T-cell (primary cell): ENCODE measurements at regions not wholly inside any gene's neighbourhood (a gene's known extent, or its start where the extent isn't known, plus 50 kb on each side); places are given as distances from the start of the nearest gene placed in this dataset.

Source experiments
- ATAC-seq, 4 experiments: fragments of 200-7000 bp in 3 of 4; fragments of 150-1000 bp in 1 of 4; cut with Tn5 transposase; replicated peaks in 1 of 4; 1 replicate in 3 of 4; 2 replicates in 1 of 4; pipeline ENCODE4 v1.10.0; 2021; ENCODE audit warnings: moderate library complexity in 3 of 4, mild to moderate bottlenecking in 2 of 4, moderate number of reproducible peaks in 1 of 4
- CTCF ChIA-PET, 2 donors: fragments of 300-600 bp; sonication (Branson Sonifier 250); formaldehyde crosslinking; loops; one replicate each; lab custom pipeline; 2022; ENCODE audit warnings: antibody characterized with exemption in 2 of 2; lab: Charles Lee
- POLR2A ChIA-PET, 2 donors: fragments of 300-600 bp; sonication (Branson Sonifier 250); formaldehyde crosslinking; loops; one replicate each; lab custom pipeline; 2022; ENCODE audit warnings: antibody characterized with exemption in 2 of 2; lab: Charles Lee
- DNase-seq, 35 experiments: peaks; one replicate each; pipeline versions ENCODE4 v3.0.0 to v3.0.0-alpha.2; 2013 to 2023
- H3K27ac ChIP-seq: one replicate; pipeline ENCODE4 v1.5.1; 2013; ENCODE audit warnings: low read length
- H3K27me3 ChIP-seq, 2 experiments: replicated peaks in 1 of 2; 1 replicate in 1 of 2; 2 replicates in 1 of 2; pipeline versions ENCODE4 v1.6.1 to v1.7.0; 2013; ENCODE audit warnings: low read length in 1 of 2, mixed read lengths in 1 of 2; ENCODE audit not compliant: control insufficient read depth in 2 of 2, insufficient read depth in 2 of 2; ENCODE audit errors: extremely low read depth in 1 of 2
- H3K36me3 ChIP-seq, 2 donors: 1 replicate in 1 of 2; 2 replicates in 1 of 2; pipeline versions ENCODE4 v1.6.1 to v1.7.0; 2013; ENCODE audit warnings: low read length in 1 of 2; ENCODE audit not compliant: control insufficient read depth in 2 of 2, insufficient read depth in 1 of 2; ENCODE audit errors: extremely low read depth in 1 of 2
- H3K4me1 ChIP-seq, 2 experiments: 1 replicate in 1 of 2; 2 replicates in 1 of 2; pipeline versions ENCODE4 v1.6.1 to v1.7.0; 2013; ENCODE audit warnings: low read length in 2 of 2, mixed read lengths in 1 of 2; ENCODE audit not compliant: insufficient read depth in 2 of 2, control insufficient read depth in 1 of 2; ENCODE audit errors: extremely low read depth in 1 of 2
- H3K4me3 ChIP-seq, 2 donors: 1 replicate in 1 of 2; 2 replicates in 1 of 2; pipeline versions ENCODE4 v1.5.1 to v1.7.0; 2013; ENCODE audit warnings: mild to moderate bottlenecking in 2 of 2, low read length in 1 of 2, moderate library complexity in 1 of 2; ENCODE audit not compliant: control insufficient read depth in 1 of 2; ENCODE audit errors: extremely low read depth in 1 of 2
- H3K9me3 ChIP-seq: 2 replicates; pipeline ENCODE4 v1.7.0; 2013
- H3K27ac Mint-ChIP-seq, 2 donors: one replicate each; pipeline ENCODE4 v1.8.0; 2020 to 2021; ENCODE audit warnings: mild to moderate bottlenecking in 2 of 2, mixed read lengths in 2 of 2
- H3K27me3 Mint-ChIP-seq, 2 donors: one replicate each; pipeline ENCODE4 v1.8.0; 2021 to 2022; ENCODE audit warnings: mixed read lengths in 2 of 2
- H3K36me3 Mint-ChIP-seq: one replicate; pipeline ENCODE4 v1.8.0; 2021; ENCODE audit warnings: mixed read lengths
- H3K4me1 Mint-ChIP-seq, 3 donors: one replicate each; pipeline ENCODE4 v1.8.0; 2020 to 2022; ENCODE audit warnings: mixed read lengths in 3 of 3, mild to moderate bottlenecking in 1 of 3
- H3K4me3 Mint-ChIP-seq, 3 donors: one replicate each; pipeline ENCODE4 v1.8.0; 2020 to 2022; ENCODE audit warnings: mild to moderate bottlenecking in 3 of 3, mixed read lengths in 3 of 3, moderate library complexity in 3 of 3
- H3K9me3 Mint-ChIP-seq, 3 donors: one replicate each; pipeline ENCODE4 v1.8.0; 2020 to 2022; ENCODE audit warnings: mixed read lengths in 3 of 3
- WGBS: methylation state at CpG from one replicate; pipeline ENCODE4 v1.1.5; 2013; ENCODE audit warnings: missing lambda C conversion rate; ENCODE audit not compliant: insufficient coverage; 5-methylcytosine and 5-hydroxymethylcytosine counted together

GRCh38 chr2:147396890-147397289, 447.9 kb upstream of the ACVR2A start:
- POLR2A ChIA-PET: no interaction called here
- DNase-seq: no peak
- Mint-ChIP-seq H3K27ac (no peak overlapping the region), H3K9me3 (no peaks in the 10 kb centered on the region), H3K36me3 (no peaks in the 10 kb centered on the region), H3K4me1 (no peaks in the 10 kb centered on the region), H3K4me3 (no peak overlapping the region), H3K27me3 (no peaks in the 10 kb centered on the region)
- Histone ChIP-seq H3K4me1 (no peaks in the 10 kb centered on the region), H3K27me3 (no peaks in the 10 kb centered on the region), H3K9me3 (no peaks in the 10 kb centered on the region), H3K27ac (no peak overlapping the region), H3K4me3 (no peak overlapping the region), H3K36me3 (no peaks in the 10 kb centered on the region)
- ATAC-seq: no peak
- CTCF ChIA-PET: no interaction called here
- 100% methylated on average over 1 of the region's 3 CpGs for WGBS

GRCh38 chr2:147394179-147394790, 450.5 kb upstream of the ACVR2A start:
- Mint-ChIP-seq H3K36me3 (no peaks in the 10 kb centered on the region), H3K27ac (no peak overlapping the region), H3K27me3 (peaks cover 0 to 2% of the 10 kb centered on the region in 2 donors), H3K9me3 (no peaks in the 10 kb centered on the region), H3K4me3 (no peak overlapping the region), H3K4me1 (no peaks in the 10 kb centered on the region)
- no peak for ATAC-seq
- no peaks in the 10 kb centered on the region for H3K9me3 ChIP-seq
- no peak for DNase-seq
- ChIA-PET CTCF (no interaction called here), POLR2A (no interaction called here)
- no peaks in the 10 kb centered on the region for H3K4me1 ChIP-seq
- H3K36me3 ChIP-seq: no peaks in the 10 kb centered on the region
- no peaks in the 10 kb centered on the region for H3K27me3 ChIP-seq
- H3K27ac ChIP-seq: no peak overlapping the region
- H3K4me3 ChIP-seq: no peak overlapping the region

- CTCF ChIA-PET: no interaction called here
- Mint-ChIP-seq H3K27me3 (peaks cover 4 to 5% of the 10 kb centered on the region in 2 donors), H3K9me3 (no peaks in the 10 kb centered on the region), H3K4me3 (no peak overlapping the region), H3K4me1 (no peaks in the 10 kb centered on the region), H3K36me3 (no peaks in the 10 kb centered on the region), H3K27ac (no peak overlapping the region)
- Histone ChIP-seq H3K4me1 (no peaks in the 10 kb centered on the region), H3K27me3 (no peaks in the 10 kb centered on the region), H3K9me3 (no peaks in the 10 kb centered on the region), H3K4me3 (no peak overlapping the region), H3K36me3 (no peaks in the 10 kb centered on the region), H3K27ac (no peak overlapping the region)
- WGBS: no CpG with 5 or more reads among the region's 3 CpGs
- no peak for ATAC-seq
- DNase-seq: no peak
- POLR2A ChIA-PET: no interaction called here
These were observed 452.6 kb upstream of the ACVR2A start for GRCh38 chr2:147392180-147392579.

GRCh38 chr2:147390475-147390874, 454.4 kb upstream of the ACVR2A start:
- Mint-ChIP-seq H3K4me3 (no peak overlapping the region), H3K27me3 (peaks cover 4 to 5% of the 10 kb centered on the region in 2 donors), H3K4me1 (no peaks in the 10 kb centered on the region), H3K27ac (no peak overlapping the region), H3K9me3 (no peaks in the 10 kb centered on the region), H3K36me3 (no peaks in the 10 kb centered on the region)
- ATAC-seq: no peak
- ChIA-PET POLR2A (no interaction called here), CTCF (interaction anchor here in 1 of 2 donors (0.6 kb wide), 1 partner anchor 25 kb away, joined by 3 read pairs; no protein-coding TSS in a partner anchor)
- H3K27me3 ChIP-seq: no peaks in the 10 kb centered on the region
- no peaks in the 10 kb centered on the region for H3K4me1 ChIP-seq
- DNase-seq: no peak
- WGBS: no CpG with 5 or more reads among the region's 3 CpGs
- H3K4me3 ChIP-seq: no peak overlapping the region
- no peaks in the 10 kb centered on the region for H3K36me3 ChIP-seq
- H3K9me3 ChIP-seq: no peaks in the 10 kb centered on the region
- no peak overlapping the region for H3K27ac ChIP-seq

GRCh38 chr2:147389218-147389617, 455.6 kb upstream of the ACVR2A start:
- POLR2A ChIA-PET: no interaction called here
- WGBS: 80% methylated on average over 5 of the region's 5 CpGs
- DNase-seq (no peak), ATAC-seq (no peak)
- H3K27ac Mint-ChIP-seq: no peak overlapping the region
- no peaks in the 10 kb centered on the region for H3K9me3 Mint-ChIP-seq
- no peak overlapping the region for H3K4me3 Mint-ChIP-seq
- H3K27ac ChIP-seq: no peak overlapping the region
- H3K36me3 ChIP-seq: no peaks in the 10 kb centered on the region
- H3K4me1 Mint-ChIP-seq: no peaks in the 10 kb centered on the region
- H3K36me3 Mint-ChIP-seq: no peaks in the 10 kb centered on the region
- H3K9me3 ChIP-seq: no peaks in the 10 kb centered on the region
- H3K4me1 ChIP-seq: no peaks in the 10 kb centered on the region
- CTCF ChIA-PET: no interaction called here
- no peaks in the 10 kb centered on the region for H3K27me3 ChIP-seq
- no peak overlapping the region for H3K4me3 ChIP-seq
- peaks cover 4 to 5% of the 10 kb centered on the region in 2 donors for H3K27me3 Mint-ChIP-seq

GRCh38 chr2:147388217-147388616, 456.6 kb upstream of the ACVR2A start:
- ATAC-seq (no peak), DNase-seq (no peak)
- CTCF ChIA-PET: no interaction called here
- H3K36me3 Mint-ChIP-seq: no peaks in the 10 kb centered on the region
- no peak overlapping the region for H3K4me3 Mint-ChIP-seq
- H3K27me3 Mint-ChIP-seq: peaks cover 4 to 5% of the 10 kb centered on the region in 2 donors
- H3K27ac Mint-ChIP-seq: no peak overlapping the region
- POLR2A ChIA-PET: no interaction called here
- H3K4me1 Mint-ChIP-seq: no peaks in the 10 kb centered on the region
- Histone ChIP-seq H3K4me3 (no peak overlapping the region), H3K4me1 (no peaks in the 10 kb centered on the region), H3K27ac (no peak overlapping the region), H3K9me3 (no peaks in the 10 kb centered on the region), H3K27me3 (no peaks in the 10 kb centered on the region), H3K36me3 (no peaks in the 10 kb centered on the region)
- no peaks in the 10 kb centered on the region for H3K9me3 Mint-ChIP-seq
- WGBS: no CpG with 5 or more reads among the region's 2 CpGs

- ATAC-seq (no peak), DNase-seq (no peak)
- WGBS: 79% methylated on average over 3 of the region's 3 CpGs
- Histone ChIP-seq H3K27me3 (no peaks in the 10 kb centered on the region), H3K4me3 (no peak overlapping the region), H3K4me1 (no peaks in the 10 kb centered on the region), H3K36me3 (no peaks in the 10 kb centered on the region), H3K9me3 (no peaks in the 10 kb centered on the region), H3K27ac (no peak overlapping the region)
- POLR2A ChIA-PET: no interaction called here
- Mint-ChIP-seq H3K27ac (no peak overlapping the region), H3K4me1 (no peaks in the 10 kb centered on the region), H3K27me3 (peaks cover 4 to 5% of the 10 kb centered on the region in 2 donors), H3K4me3 (no peak overlapping the region), H3K9me3 (no peaks in the 10 kb centered on the region), H3K36me3 (no peaks in the 10 kb centered on the region)
- CTCF ChIA-PET: no interaction called here
These were observed 458.5 kb upstream of the ACVR2A start for GRCh38 chr2:147386284-147386683.
